ENCODE measurements at regions not wholly inside any gene's neighbourhood (a gene's known extent, or its start where the extent isn't known, plus 50 kb on each side); places are given as distances from the start of the nearest gene placed in this dataset.

- no peak for DNase-seq (ENCODE audit: low read depth, low spot score)
- Histone ChIP-seq H3K27ac (ENCODE audit: low read depth, low read length) (no peak overlapping the region), H3K9me3 (ENCODE audit: control insufficient read depth, insufficient read depth, low read length) (peaks cover 8% of the 10 kb centered on the region), H3K4me3 (ENCODE audit: low read depth, low read length) (no peak overlapping the region), H3K27me3 (ENCODE audit: control insufficient read depth, insufficient read depth, low read length) (no peaks in the 10 kb centered on the region)
- POLR2A ChIA-PET, result no interaction called here
- CTCF ChIA-PET, result no interaction called here
- TF ChIP-seq, protein P1, sequence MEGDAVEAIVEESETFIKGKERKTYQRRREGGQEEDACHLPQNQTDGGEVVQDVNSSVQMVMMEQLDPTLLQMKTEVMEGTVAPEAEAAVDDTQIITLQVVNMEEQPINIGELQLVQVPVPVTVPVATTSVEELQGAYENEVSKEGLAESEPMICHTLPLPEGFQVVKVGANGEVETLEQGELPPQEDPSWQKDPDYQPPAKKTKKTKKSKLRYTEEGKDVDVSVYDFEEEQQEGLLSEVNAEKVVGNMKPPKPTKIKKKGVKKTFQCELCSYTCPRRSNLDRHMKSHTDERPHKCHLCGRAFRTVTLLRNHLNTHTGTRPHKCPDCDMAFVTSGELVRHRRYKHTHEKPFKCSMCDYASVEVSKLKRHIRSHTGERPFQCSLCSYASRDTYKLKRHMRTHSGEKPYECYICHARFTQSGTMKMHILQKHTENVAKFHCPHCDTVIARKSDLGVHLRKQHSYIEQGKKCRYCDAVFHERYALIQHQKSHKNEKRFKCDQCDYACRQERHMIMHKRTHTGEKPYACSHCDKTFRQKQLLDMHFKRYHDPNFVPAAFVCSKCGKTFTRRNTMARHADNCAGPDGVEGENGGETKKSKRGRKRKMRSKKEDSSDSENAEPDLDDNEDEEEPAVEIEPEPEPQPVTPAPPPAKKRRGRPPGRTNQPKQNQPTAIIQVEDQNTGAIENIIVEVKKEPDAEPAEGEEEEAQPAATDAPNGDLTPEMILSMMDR (IDR thresholded peaks at IDR 0.05; ENCODE audit: low read depth, low read length), result no peak
Measured at GRCh38 chr2:111219285-111219684, 98.6 kb downstream of the BCL2L11 start.

DNA sequence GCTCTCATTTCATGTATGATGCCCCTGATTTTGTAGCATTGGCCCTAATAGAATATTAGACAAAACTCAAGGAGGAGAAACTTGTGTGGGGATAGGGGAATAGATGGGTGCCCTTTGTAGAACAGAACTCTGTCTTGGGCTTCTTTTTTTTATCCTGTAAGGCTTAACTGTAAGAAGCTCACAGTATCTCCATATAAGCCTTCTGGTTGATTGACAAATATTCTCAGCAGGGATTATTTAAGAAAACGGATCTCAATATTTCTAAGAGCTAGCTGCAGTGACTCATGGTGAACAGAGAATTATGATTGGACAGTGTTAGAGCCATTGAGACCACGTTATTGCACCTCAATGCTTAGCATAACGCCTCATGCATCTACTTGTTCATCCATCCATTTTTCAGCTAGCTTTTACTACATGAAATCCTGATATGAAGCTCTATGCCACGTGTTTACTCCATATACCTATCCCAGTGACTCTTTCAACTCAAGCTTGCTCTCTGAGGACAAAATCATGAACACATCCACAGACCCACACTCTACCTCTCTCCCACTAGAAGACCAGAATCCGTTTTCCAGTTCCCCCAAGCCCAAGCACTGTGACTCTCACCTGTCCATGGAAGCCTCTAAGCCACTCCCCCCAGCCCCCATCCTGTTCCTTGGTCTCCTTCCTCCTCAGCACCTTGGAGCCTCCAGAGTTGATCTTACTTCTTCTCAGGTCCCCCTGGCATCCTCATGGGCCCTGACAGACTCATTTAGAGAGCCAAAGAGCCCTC lies 99.2 kb downstream of the BCL2L11 start:
- TF ChIP-seq, protein P1 (IDR thresholded peaks at IDR 0.05; ENCODE audit: low read depth, low read length), result no peak
- DNase-seq (ENCODE audit: low read depth, low spot score), result no peak
- ChIA-PET POLR2A (no interaction called here), CTCF (no interaction called here)
- H3K9me3 ChIP-seq (ENCODE audit: control insufficient read depth, insufficient read depth, low read length), result peaks cover 8% of the 10 kb centered on the region
- no peaks in the 10 kb centered on the region for H3K27me3 ChIP-seq (ENCODE audit: control insufficient read depth, insufficient read depth, low read length)
- no peak overlapping the region for H3K27ac ChIP-seq (ENCODE audit: low read depth, low read length)
- H3K4me3 ChIP-seq (ENCODE audit: low read depth, low read length), result no peak overlapping the region

DNA sequence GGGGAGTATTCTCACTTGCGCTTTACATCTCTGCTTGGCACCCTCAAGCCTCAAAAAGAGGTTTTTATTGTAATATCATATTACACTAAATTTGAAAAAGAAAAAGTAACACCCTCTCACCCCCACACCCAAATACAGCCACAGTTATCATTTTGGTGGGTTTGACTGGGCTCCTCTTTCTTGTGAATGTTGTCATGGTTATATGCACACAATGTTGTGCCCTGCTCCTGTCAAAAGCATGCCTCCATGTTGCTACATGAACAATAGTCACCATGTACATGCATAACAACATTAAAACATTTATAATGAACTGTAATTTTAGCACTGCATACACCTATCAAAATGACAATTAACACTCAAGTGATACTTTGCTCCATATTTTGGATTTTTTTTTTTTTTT lies 100.2 kb downstream of the BCL2L11 start:
- H3K4me3 ChIP-seq (ENCODE audit: low read depth, low read length), result no peak overlapping the region
- peaks cover 14% of the 10 kb centered on the region for H3K9me3 ChIP-seq (ENCODE audit: control insufficient read depth, insufficient read depth, low read length)
- no peaks in the 10 kb centered on the region for H3K27me3 ChIP-seq (ENCODE audit: control insufficient read depth, insufficient read depth, low read length)
- CTCF ChIA-PET, result no interaction called here
- no peak overlapping the region for H3K27ac ChIP-seq (ENCODE audit: low read depth, low read length)
- TF ChIP-seq, protein P1 (IDR thresholded peaks at IDR 0.05; ENCODE audit: low read depth, low read length), result no peak
- POLR2A ChIA-PET, result no interaction called here
- DNase-seq (ENCODE audit: low read depth, low spot score), result no peak

GRCh38 chr2:111221701-111222100 lies 101.0 kb downstream of the BCL2L11 start:
- H3K27me3 ChIP-seq (ENCODE audit: control insufficient read depth, insufficient read depth, low read length), result no peaks in the 10 kb centered on the region
- POLR2A ChIA-PET, result no interaction called here
- H3K27ac ChIP-seq (ENCODE audit: low read depth, low read length), result no peak overlapping the region
- CTCF ChIA-PET, result no interaction called here
- TF ChIP-seq, protein P1 (IDR thresholded peaks at IDR 0.05; ENCODE audit: low read depth, low read length), result no peak
- no peak overlapping the region for H3K4me3 ChIP-seq (ENCODE audit: low read depth, low read length)
- no peak for DNase-seq (ENCODE audit: low read depth, low spot score)
- peaks cover 14% of the 10 kb centered on the region for H3K9me3 ChIP-seq (ENCODE audit: control insufficient read depth, insufficient read depth, low read length)

- CTCF ChIA-PET, result no interaction called here
- H3K4me3 ChIP-seq (ENCODE audit: low read depth, low read length), result no peak overlapping the region
- DNase-seq (ENCODE audit: low read depth, low spot score), result no peak
- TF ChIP-seq, protein P1 (IDR thresholded peaks at IDR 0.05; ENCODE audit: low read depth, low read length), result no peak
- H3K27ac ChIP-seq (ENCODE audit: low read depth, low read length), result no peak overlapping the region
- POLR2A ChIA-PET, result no interaction called here
- H3K27me3 ChIP-seq (ENCODE audit: control insufficient read depth, insufficient read depth, low read length), result no peaks in the 10 kb centered on the region
- H3K9me3 ChIP-seq (ENCODE audit: control insufficient read depth, insufficient read depth, low read length), result peaks cover 8% of the 10 kb centered on the region
Measured at GRCh38 chr2:111222204-111222866, 101.6 kb downstream of the BCL2L11 start.
